SK-N-SH treated with all-trans-retinoic acid at 6 μM for 48 hours (cell line): ENCODE measurements at regions not wholly inside any gene's neighbourhood (a gene's known extent, or its start where the extent isn't known, plus 50 kb on each side); places are given as distances from the start of the nearest gene placed in this dataset.

Experiments used
- ATAC-seq: fragments of 200-7000 bp; cut with Tn5 transposase; 3 replicates; pipeline ENCODE4 v1.9.1; 2020; ENCODE audit warnings: mild to moderate bottlenecking, moderate library complexity
- ARNTL ChIP-seq: fragments of 450-650 bp; formaldehyde crosslinking; IDR thresholded peaks from 2 replicates; pipeline ENCODE4 v1.5.0; 2020; ENCODE audit warnings: low read depth, mild to moderate bottlenecking, moderate library complexity, borderline replicate concordance
- BACH2 ChIP-seq: fragments of 250-450 bp; sonication (Bioruptor Pico); IDR thresholded peaks from 2 replicates; pipeline ENCODE4 v1.9.0; 2021; ENCODE audit warnings: mild to moderate bottlenecking, borderline replicate concordance
- CREB5 ChIP-seq: fragments of 250-450 bp; sonication (Bioruptor Pico); IDR thresholded peaks from 2 replicates; pipeline ENCODE4 v1.5.1; 2020; ENCODE audit warnings: low read depth, mild to moderate bottlenecking, moderate library complexity
- CSDC2 ChIP-seq: fragments of 250-450 bp; sonication (Bioruptor Pico); IDR thresholded peaks from 2 replicates; pipeline ENCODE4 v1.5.0; 2020; ENCODE audit warnings: mild to moderate bottlenecking, moderate library complexity
- CSRNP3 ChIP-seq: fragments of 250-450 bp; sonication (Bioruptor Pico); IDR thresholded peaks from 2 replicates; pipeline ENCODE4 v1.5.1; 2021; ENCODE audit warnings: mild to moderate bottlenecking, moderate library complexity
- ESRRG ChIP-seq: fragments of 250-450 bp; sonication (Bioruptor Pico); IDR thresholded peaks from 2 replicates; pipeline ENCODE4 v1.6.1; 2021; ENCODE audit warnings: mild to moderate bottlenecking
- ISL1 ChIP-seq: fragments of 250-450 bp; sonication (Bioruptor Pico); IDR thresholded peaks from 2 replicates; pipeline ENCODE4 v2.1.2; 2022; ENCODE audit warnings: mild to moderate bottlenecking, moderate library complexity
- OSR1 ChIP-seq: fragments of 250-450 bp; sonication (Bioruptor Pico); IDR thresholded peaks from 2 replicates; pipeline ENCODE4 v1.8.0; 2022; ENCODE audit warnings: moderate library complexity, mild to moderate bottlenecking, inconsistent platforms
- PATZ1 ChIP-seq: fragments of 250-450 bp; sonication (Bioruptor Pico); IDR thresholded peaks from 2 replicates; pipeline ENCODE4 v1.8.0; 2020; ENCODE audit warnings: mild to moderate bottlenecking, moderate library complexity, borderline replicate concordance
- POU6F1 ChIP-seq: fragments of 250-450 bp; sonication (Bioruptor Pico); IDR thresholded peaks from 2 replicates; pipeline ENCODE4 v1.8.0; 2021; ENCODE audit warnings: low read depth, mild to moderate bottlenecking, moderate library complexity, borderline replicate concordance
- PPARA ChIP-seq: fragments of 250-450 bp; sonication (Bioruptor Pico); IDR thresholded peaks from 2 replicates; pipeline ENCODE4 v1.5.0; 2020; ENCODE audit warnings: mild to moderate bottlenecking, borderline replicate concordance
- RARB ChIP-seq: fragments of 250-450 bp; sonication (Bioruptor Pico); IDR thresholded peaks from 2 replicates; pipeline ENCODE4 v1.8.0; 2021; ENCODE audit warnings: mild to moderate bottlenecking, moderate library complexity
- SNAI2 ChIP-seq: fragments of 250-450 bp; sonication (Bioruptor Pico); IDR thresholded peaks from 2 replicates; pipeline ENCODE4 v1.5.0; 2020; ENCODE audit warnings: mild to moderate bottlenecking, moderate library complexity
- TCF4 ChIP-seq: fragments of 250-450 bp; sonication (Bioruptor Pico); IDR thresholded peaks from 2 replicates; pipeline ENCODE4 v1.8.0; 2021; ENCODE audit warnings: mild to moderate bottlenecking, moderate library complexity, borderline replicate concordance
- TOX ChIP-seq: fragments of 250-450 bp; sonication (Bioruptor Pico); IDR thresholded peaks from 2 replicates; pipeline ENCODE4 v1.8.0; 2021; ENCODE audit warnings: mild to moderate bottlenecking, moderate library complexity, borderline replicate concordance
- TSHZ2 ChIP-seq: fragments of 250-450 bp; sonication (Bioruptor Pico); IDR thresholded peaks from 2 replicates; pipeline ENCODE4 v1.5.0; 2020; ENCODE audit warnings: mild to moderate bottlenecking, moderate library complexity
- ZC3H10 ChIP-seq: fragments of 250-450 bp; sonication (Bioruptor Pico); IDR thresholded peaks from 2 replicates; pipeline ENCODE4 v1.5.1; 2021; ENCODE audit warnings: mild to moderate bottlenecking, moderate library complexity
- ZFP30 ChIP-seq: fragments of 450-650 bp; formaldehyde crosslinking; IDR thresholded peaks from 2 replicates; pipeline ENCODE4 v1.5.0; 2022; ENCODE audit warnings: mild to moderate bottlenecking, moderate library complexity
- ZNF565 ChIP-seq: fragments of 450-650 bp; formaldehyde crosslinking; conservative IDR thresholded peaks from 2 replicates; pipeline ENCODE4 v1.5.0; 2020; ENCODE audit warnings: low read depth, mild to moderate bottlenecking, moderate library complexity
- ZNF8 ChIP-seq: fragments of 450-650 bp; formaldehyde crosslinking; IDR thresholded peaks from 2 replicates; pipeline ENCODE4 v1.5.0; 2020; ENCODE audit warnings: mild to moderate bottlenecking, moderate library complexity

GRCh38 chr3:148389916-148390315 is 307.8 kb upstream of the AGTR1 start:
- ATAC-seq: no peak
- TF ChIP-seq TOX (CRISPR knock-in tag) (no peak), CSDC2 (CRISPR knock-in tag) (no peak), TSHZ2 (CRISPR knock-in tag) (no peak), ISL1 (CRISPR knock-in tag) (no peak), ARNTL (CRISPR knock-in tag) (no peak), ZC3H10 (no peak), ZFP30 (CRISPR knock-in tag) (no peak), PPARA (CRISPR knock-in tag) (no peak), ZNF8 (CRISPR knock-in tag) (no peak), BACH2 (no peak), CREB5 (CRISPR knock-in tag) (no peak), PATZ1 (CRISPR knock-in tag) (no peak), CSRNP3 (CRISPR knock-in tag) (no peak), ZNF565 (CRISPR knock-in tag) (no peak), POU6F1 (CRISPR knock-in tag) (no peak), TCF4 (CRISPR knock-in tag) (no peak)
- TF ChIP-seq, all 23 proteins: peak for 0

- no peak for ATAC-seq
- TF ChIP-seq OSR1: no peak
- no peak for TF ChIP-seq ARNTL (CRISPR knock-in tag)
- no peak for TF ChIP-seq RARB
- TF ChIP-seq CSRNP3 (CRISPR knock-in tag): no peak
- no peak for TF ChIP-seq ZC3H10
- TF ChIP-seq PATZ1 (CRISPR knock-in tag): no peak
- TF ChIP-seq ZFP30 (CRISPR knock-in tag): no peak
- TF ChIP-seq CREB5 (CRISPR knock-in tag): no peak
- TF ChIP-seq PPARA (CRISPR knock-in tag): no peak
- no peak for TF ChIP-seq SNAI2 (CRISPR knock-in tag)
- TF ChIP-seq ESRRG (CRISPR knock-in tag): no peak
- no peak for TF ChIP-seq POU6F1 (CRISPR knock-in tag)
These were observed 301.9 kb upstream of the AGTR1 start for GRCh38 chr3:148395821-148396220.
